CD14-positive monocyte (primary cell): ENCODE measurements at regions not wholly inside any gene's neighbourhood (a gene's known extent, or its start where the extent isn't known, plus 50 kb on each side); places are given as distances from the start of the nearest gene placed in this dataset.
A peak's percentile ranks its signal among the peaks of the same experiment; 100 is the strongest.

ENCODE experiments used
- DNase-seq, 3 donors: peaks; one replicate each; pipeline ENCODE4 v3.0.0-alpha.2; 2011 to 2022
- H2AFZ ChIP-seq: 2 replicates; pipeline ENCODE4 v1.6.0; 2012; ENCODE audit warnings: mild to moderate bottlenecking, low read depth, low read length, inconsistent platforms; ENCODE audit not compliant: insufficient read depth, poor library complexity, severe bottlenecking
- H3K27ac ChIP-seq, 2 donors: 1 replicate in 1 of 2; 2 replicates in 1 of 2; pipeline ENCODE4 v1.5.1; 2012 to 2013; ENCODE audit warnings: low read length in 2 of 2, control low read depth in 1 of 2, inconsistent platforms in 1 of 2, low read depth in 1 of 2, mild to moderate bottlenecking in 1 of 2
- H3K27me3 ChIP-seq, 2 donors: one replicate each; pipeline versions ENCODE4 v1.6.0 to v1.6.1; 2011 to 2013; ENCODE audit warnings: low read length in 2 of 2; ENCODE audit not compliant: control insufficient read depth in 2 of 2, insufficient read depth in 2 of 2
- H3K36me3 ChIP-seq, 2 donors: replicated peaks in 1 of 2; 1 replicate in 1 of 2; 2 replicates in 1 of 2; pipeline versions ENCODE4 v1.5.1 to v1.6.1; 2012 to 2013; ENCODE audit warnings: low read length in 2 of 2, control low read depth in 1 of 2, inconsistent platforms in 1 of 2, mild to moderate bottlenecking in 1 of 2; ENCODE audit not compliant: insufficient read depth in 2 of 2, control insufficient read depth in 1 of 2
- H3K4me1 ChIP-seq, 2 donors: 1 replicate in 1 of 2; 2 replicates in 1 of 2; pipeline versions ENCODE4 v1.5.1 to v1.6.1; 2012 to 2013; ENCODE audit warnings: low read length in 2 of 2, control low read depth in 1 of 2, inconsistent platforms in 1 of 2, mild to moderate bottlenecking in 1 of 2, moderate library complexity in 1 of 2; ENCODE audit not compliant: insufficient read depth in 2 of 2, control insufficient read depth in 1 of 2
- H3K4me2 ChIP-seq: replicated peaks from 2 replicates; pipeline ENCODE3; 2012; ENCODE audit warnings: low read length, moderate library complexity, mild to moderate bottlenecking; ENCODE audit not compliant: poor library complexity, severe bottlenecking; ENCODE audit errors: extremely low read depth
- H3K4me3 ChIP-seq, 3 experiments: fragments of 200-600 bp in 1 of 3; sonication (generic) in 1 of 3; replicated peaks in 1 of 3; 1 replicate in 2 of 3; 2 replicates in 1 of 3; pipeline ENCODE4 v1.5.1; 2011 to 2013; ENCODE audit warnings: low read length in 3 of 3, mild to moderate bottlenecking in 3 of 3, control low read depth in 2 of 3, low read depth in 2 of 3, inconsistent platforms in 1 of 3, moderate library complexity in 1 of 3
- H3K79me2 ChIP-seq: 2 replicates; pipeline ENCODE4 v1.6.0; 2012; ENCODE audit warnings: mild to moderate bottlenecking, control low read depth, inconsistent platforms, low read length, moderate library complexity; ENCODE audit not compliant: insufficient read depth
- H3K9ac ChIP-seq: 2 replicates; pipeline ENCODE4 v1.6.0; 2017; ENCODE audit warnings: low read length, mild to moderate bottlenecking; ENCODE audit not compliant: insufficient read depth, poor library complexity, severe bottlenecking
- H3K9me3 ChIP-seq, 2 donors: replicated peaks in 1 of 2; 1 replicate in 1 of 2; 2 replicates in 1 of 2; pipeline versions ENCODE4 v1.5.1 to v1.6.1; 2012 to 2013; ENCODE audit warnings: low read length in 2 of 2, control low read depth in 1 of 2; ENCODE audit not compliant: control insufficient read depth in 1 of 2, insufficient read depth in 1 of 2
- H4K20me1 ChIP-seq: 2 replicates; pipeline ENCODE4 v1.6.0; 2012; ENCODE audit warnings: mild to moderate bottlenecking, low read length, control low read depth, moderate library complexity; ENCODE audit not compliant: insufficient read depth
- H3K27ac Mint-ChIP-seq, 7 donors: one replicate each; pipeline ENCODE4 v1.8.0; 2020; ENCODE audit warnings: mild to moderate bottlenecking in 7 of 7, mixed read lengths in 7 of 7, moderate library complexity in 6 of 7, inconsistent platforms in 2 of 7
- H3K27me3 Mint-ChIP-seq, 3 donors: one replicate each; pipeline ENCODE4 v1.8.0; 2021 to 2022; ENCODE audit warnings: low read depth in 3 of 3, mild to moderate bottlenecking in 3 of 3, mixed read lengths in 3 of 3, moderate library complexity in 3 of 3, inconsistent platforms in 1 of 3
- H3K36me3 Mint-ChIP-seq, 2 donors: one replicate each; pipeline ENCODE4 v1.8.0; 2020; ENCODE audit warnings: mixed read lengths in 2 of 2, inconsistent platforms in 1 of 2, mild to moderate bottlenecking in 1 of 2
- H3K4me1 Mint-ChIP-seq: one replicate; pipeline ENCODE4 v1.8.0; 2020; ENCODE audit warnings: mild to moderate bottlenecking, mixed read lengths
- H3K4me3 Mint-ChIP-seq, 2 donors: one replicate each; pipeline ENCODE4 v1.8.0; 2020; ENCODE audit warnings: mild to moderate bottlenecking in 2 of 2, mixed read lengths in 2 of 2, moderate library complexity in 1 of 2
- H3K9me3 Mint-ChIP-seq, 7 donors: one replicate each; pipeline ENCODE4 v1.8.0; 2020 to 2022; ENCODE audit warnings: mixed read lengths in 7 of 7, mild to moderate bottlenecking in 6 of 7, moderate library complexity in 6 of 7, inconsistent platforms in 2 of 7
- CTCF ChIP-seq: fragments of 200-600 bp; IDR thresholded peaks from one replicate; pipeline ENCODE4 v1.8.0; 2022; ENCODE audit warnings: antibody characterized with exemption, mild to moderate bottlenecking
- WGBS: methylation state at CpG from one replicate; pipeline ENCODE4 v1.1.5; 2013; ENCODE audit warnings: missing lambda C conversion rate; ENCODE audit not compliant: insufficient coverage; 5-methylcytosine and 5-hydroxymethylcytosine counted together
- intact Hi-C, 2 donors: fragments of 100-400 bp; cut with micrococcal nuclease; formaldehyde crosslinking; loops; one replicate each; pipeline versions ENCODE4 v1.15.0 to v1.15.1; 2023

- Histone ChIP-seq H3K79me2 (no peaks in the 10 kb centered on the region), H4K20me1 (no peaks in the 10 kb centered on the region), H3K36me3 (no peaks in the 10 kb centered on the region), H3K4me1 (no peaks in the 10 kb centered on the region), H3K4me2 (no peak overlapping the region), H3K4me3 (no peak overlapping the region), H3K9ac (no peak overlapping the region), H3K27me3 (no peaks in the 10 kb centered on the region), H3K9me3 (no peaks in the 10 kb centered on the region), H2AFZ (no peak overlapping the region), H3K27ac (no peak overlapping the region)
- H3K27ac Mint-ChIP-seq, result no peak overlapping the region
- H3K4me3 Mint-ChIP-seq, result no peak overlapping the region
- TF ChIP-seq CTCF, result no peak
- no peaks in the 10 kb centered on the region for H3K4me1 Mint-ChIP-seq
- peaks cover 0 to 5% (median 2%) of the 10 kb centered on the region in 3 donors for H3K27me3 Mint-ChIP-seq
- H3K36me3 Mint-ChIP-seq, result no peaks in the 10 kb centered on the region
- no peaks in the 10 kb centered on the region for H3K9me3 Mint-ChIP-seq
- intact Hi-C loops, result no loop called here
- 89% methylated on average over 7 of the region's 9 CpGs for WGBS
- no peak for DNase-seq
Observed at GRCh38 chr2:128615571-128615970, 296.9 kb upstream of the HS6ST1 start.

GRCh38 chr2:128617029-128617590, 298.4 kb upstream of the HS6ST1 start:
- no peaks in the 10 kb centered on the region for H4K20me1 ChIP-seq
- Mint-ChIP-seq H3K27me3 (peaks cover 0 to 5% (median 2%) of the 10 kb centered on the region in 3 donors), H3K36me3 (no peaks in the 10 kb centered on the region), H3K4me3 (no peak overlapping the region), H3K4me1 (peaks cover 5% of the 10 kb centered on the region), H3K27ac (peak overlapping the region in 1 of 7 donors; percentile 6), H3K9me3 (no peaks in the 10 kb centered on the region)
- no peaks in the 10 kb centered on the region for H3K27me3 ChIP-seq
- H3K36me3 ChIP-seq, result no peaks in the 10 kb centered on the region
- no peak for DNase-seq
- no peak for TF ChIP-seq CTCF
- H3K9me3 ChIP-seq, result no peaks in the 10 kb centered on the region
- H3K4me2 ChIP-seq, result no peak overlapping the region
- intact Hi-C loops, result no loop called here
- H3K27ac ChIP-seq, result no peak overlapping the region
- no peak overlapping the region for H3K4me3 ChIP-seq
- no peaks in the 10 kb centered on the region for H3K79me2 ChIP-seq
- H3K4me1 ChIP-seq, result peaks cover 5 to 8% of the 10 kb centered on the region in 2 donors
- 89% methylated on average over 5 of the region's 6 CpGs for WGBS
- no peak overlapping the region for H3K9ac ChIP-seq
- H2AFZ ChIP-seq, result no peak overlapping the region
